GM23248 (cell line): ENCODE measurements at regions not wholly inside any gene's neighbourhood (a gene's known extent, or its start where the extent isn't known, plus 50 kb on each side); places are given as distances from the start of the nearest gene placed in this dataset.

Source experiments
- EZH2 ChIP-seq: fragments of 200-600 bp; sonication (generic); IDR thresholded peaks from 2 replicates; pipeline ENCODE4 v1.6.1; 2018; ENCODE audit warnings: antibody characterized with exemption, mild to moderate bottlenecking; ENCODE audit not compliant: insufficient read depth, poor library complexity, severe bottlenecking
- EZH2phosphoT487 ChIP-seq: fragments of 200-600 bp; sonication (generic); IDR thresholded peaks from 2 replicates; pipeline ENCODE4 v1.6.1; 2018; ENCODE audit warnings: antibody characterized with exemption, moderate library complexity, mild to moderate bottlenecking, low read depth; ENCODE audit not compliant: insufficient read depth

DNA sequence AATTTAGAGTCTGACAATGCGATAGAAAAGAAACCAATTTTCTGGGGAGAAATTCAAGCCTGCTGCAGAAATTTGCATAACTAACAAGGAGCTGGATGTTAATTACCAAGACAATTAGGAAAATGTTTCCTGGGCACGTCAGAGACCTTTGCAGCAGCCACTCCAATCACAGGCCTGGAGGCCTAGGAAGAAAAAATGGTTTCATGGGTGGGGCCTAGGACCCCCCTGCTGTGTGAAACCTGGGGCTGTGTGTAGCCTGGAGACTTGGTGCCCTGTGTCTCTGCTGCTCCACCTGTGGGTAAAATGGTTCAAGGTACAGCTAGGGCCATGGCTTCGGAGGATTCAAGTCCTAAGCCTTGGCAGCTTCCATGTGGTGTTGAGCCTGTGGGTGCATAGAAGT, 837.9 kb downstream of the OTOL1 start:
- no peak for TF ChIP-seq EZH2
- no peak for TF ChIP-seq EZH2phosphoT487
